PC-3 (cell line): ENCODE measurements at regions not wholly inside any gene's neighbourhood (a gene's known extent, or its start where the extent isn't known, plus 50 kb on each side); places are given as distances from the start of the nearest gene placed in this dataset.

Source experiments
- ATAC-seq: fragments of 200-7000 bp; cut with Tn5 transposase; 2 replicates; pipeline ENCODE4 v1.9.1; 2020; ENCODE audit warnings: mild to moderate bottlenecking, moderate library complexity
- BruUV-seq: library from RNA; stranded (reverse); fragments of 400-500 nt; replicated peaks from 2 replicates; lab custom pipeline; 2021; lab: Mats Ljungman, UMichigan
- CTCF ChIA-PET: fragments of 300-600 bp; sonication (Branson Sonifier 250); formaldehyde crosslinking; loops from one replicate; lab custom pipeline; 2022; ENCODE audit warnings: antibody characterized with exemption; lab: Charles Lee
- POLR2A ChIA-PET: fragments of 300-600 bp; sonication (Branson Sonifier 250); formaldehyde crosslinking; loops from one replicate; lab custom pipeline; 2022; ENCODE audit warnings: antibody characterized with exemption; ENCODE audit not compliant: unreplicated experiment; lab: Charles Lee
- DNase-seq: peaks from one replicate; pipeline ENCODE4 v3.0.0-alpha.2; 2015
- H2AFZ ChIP-seq: fragments of 300-600 bp; sonication (generic); 2 replicates; pipeline ENCODE4 v1.6.0; 2016; ENCODE audit warnings: antibody characterized with exemption, low read length
- H3F3A ChIP-seq: fragments of 300-600 bp; sonication (generic); one replicate; pipeline ENCODE4 v1.6.0; 2017; ENCODE audit warnings: antibody characterized with exemption, low read length, control low read depth, mild to moderate bottlenecking; ENCODE audit not compliant: unreplicated experiment
- H3K27ac ChIP-seq: fragments of 300-600 bp; sonication (generic); 2 replicates; pipeline ENCODE4 v1.5.1; 2016; ENCODE audit warnings: mild to moderate bottlenecking, low read length
- H3K27me3 ChIP-seq: fragments of 300-600 bp; sonication (generic); 2 replicates; pipeline ENCODE4 v1.6.1; 2016; ENCODE audit warnings: low read length, mixed read lengths
- H3K36me3 ChIP-seq: fragments of 300-600 bp; sonication (generic); 2 replicates; pipeline ENCODE4 v1.6.1; 2016; ENCODE audit warnings: low read depth, mixed run types, low read length, mixed read lengths
- H3K4me1 ChIP-seq: fragments of 300-600 bp; sonication (generic); 2 replicates; pipeline ENCODE4 v1.5.1; 2016; ENCODE audit warnings: low read length; ENCODE audit not compliant: insufficient read depth
- H3K4me2 ChIP-seq: fragments of 300-600 bp; sonication (generic); 2 replicates; pipeline ENCODE4 v1.6.0; 2016; ENCODE audit warnings: low read length
- H3K4me3 ChIP-seq: fragments of 300-600 bp; sonication (generic); 2 replicates; pipeline ENCODE4 v1.5.1; 2016; ENCODE audit warnings: mild to moderate bottlenecking, low read length, mixed read lengths
- H3K79me2 ChIP-seq: fragments of 300-600 bp; sonication (generic); 2 replicates; pipeline ENCODE4 v1.6.1; 2017; ENCODE audit warnings: low read length, mixed read lengths
- H3K9ac ChIP-seq: fragments of 300-600 bp; sonication (generic); 2 replicates; pipeline ENCODE4 v1.6.0; 2016; ENCODE audit warnings: mild to moderate bottlenecking, low read length
- H3K9me2 ChIP-seq: fragments of 300-600 bp; sonication (generic); replicated peaks from 2 replicates; pipeline ENCODE4 v1.6.1; 2016; ENCODE audit warnings: mixed run types, low read length, mixed read lengths
- H3K9me3 ChIP-seq: fragments of 300-600 bp; sonication (generic); 2 replicates; pipeline ENCODE4 v1.6.1; 2016; ENCODE audit warnings: low read length, mixed read lengths
- H4K20me1 ChIP-seq: fragments of 300-600 bp; sonication (generic); 2 replicates; pipeline ENCODE4 v1.6.1; 2016; ENCODE audit warnings: low read length, mixed read lengths
- CTCF ChIP-seq: fragments of 300-600 bp; sonication (generic); conservative IDR thresholded peaks from 2 replicates; pipeline ENCODE4 v1.5.1; 2017; ENCODE audit warnings: antibody characterized with exemption, low read depth, mild to moderate bottlenecking, low read length
- EZH2 ChIP-seq: fragments of 300-600 bp; sonication (generic); IDR thresholded peaks from one replicate; pipeline ENCODE4 v1.6.1; 2017; ENCODE audit warnings: antibody characterized with exemption, mild to moderate bottlenecking, low read length; ENCODE audit not compliant: unreplicated experiment
- EZH2phosphoT487 ChIP-seq: fragments of 300-600 bp; sonication (generic); IDR thresholded peaks from 2 replicates; pipeline ENCODE4 v1.6.1; 2018; ENCODE audit warnings: mild to moderate bottlenecking, antibody characterized with exemption, low read length, borderline replicate concordance
- intact Hi-C: fragments of 100-400 bp; cut with micrococcal nuclease; formaldehyde crosslinking; loops from 2 replicates; pipeline ENCODE4 v1.9.0; 2023

- Histone ChIP-seq H3K9ac (peak overlapping the region; percentile 80), H3K9me2 (no peaks in the 10 kb centered on the region), H3K4me2 (peak overlapping the region; percentile 57), H4K20me1 (no peaks in the 10 kb centered on the region), H3K79me2 (no peaks in the 10 kb centered on the region), H3K27me3 (no peaks in the 10 kb centered on the region), H3K4me1 (peaks cover 59% of the 10 kb centered on the region), H2AFZ (peak overlapping the region; percentile 11; the same call in 1 of the 2 replicates), H3K9me3 (no peaks in the 10 kb centered on the region), H3K27ac (peak overlapping the region; percentile 97), H3F3A (peaks cover 21% of the 10 kb centered on the region), H3K36me3 (no peaks in the 10 kb centered on the region), H3K4me3 (no peak overlapping the region)
- TF ChIP-seq EZH2phosphoT487 (no peak), EZH2 (no peak), CTCF (peak; percentile 31; the same call in 1 of the 2 replicates)
- ChIA-PET POLR2A (interaction anchor here (0.5 to 0.6 kb wide), 7 partner anchors 17 to 137 kb away, joined by 3 to 10 read pairs (median 5); no protein-coding TSS in a partner anchor), CTCF (interaction anchor here (0.6 to 1.2 kb wide), 7 partner anchors 16 to 182 kb away, joined by 3 to 5 read pairs (median 4); no protein-coding TSS in a partner anchor)
- DNase-seq, result peak; percentile 97
- intact Hi-C loops, result loop anchor here (1.0 to 2.0 kb wide), 5 partner anchors 42 to 183 kb away; no protein-coding TSS in a partner anchor
- BruUV-seq, result TSS peak; percentile 87
- peak; percentile 89 for ATAC-seq
Measured at GRCh38 chr14:50045039-50045711, 71.2 kb downstream of the VCPKMT start.

GRCh38 chr14:50045837-50046236, 70.5 kb downstream of the VCPKMT start:
- Histone ChIP-seq H4K20me1 (no peaks in the 10 kb centered on the region), H3K9me3 (no peaks in the 10 kb centered on the region), H3K4me3 (no peak overlapping the region), H3K27ac (peak overlapping the region; percentile 97), H3K9ac (peak overlapping the region; percentile 80), H3K36me3 (no peaks in the 10 kb centered on the region), H3K79me2 (no peaks in the 10 kb centered on the region), H3K4me2 (peak overlapping the region; percentile 57), H3K9me2 (no peaks in the 10 kb centered on the region), H2AFZ (0 out of 2 replicates have a peak overlapping the region, but pooled peaks have one; percentile 11), H3F3A (peaks cover 21% of the 10 kb centered on the region), H3K4me1 (peaks cover 52% of the 10 kb centered on the region), H3K27me3 (no peaks in the 10 kb centered on the region)
- CTCF ChIA-PET, result interaction anchor here (1.0 to 1.2 kb wide), 2 partner anchors 111 to 183 kb away, joined by 3 to 4 read pairs; no protein-coding TSS in a partner anchor
- intact Hi-C loops, result loop anchor here (1.0 to 2.0 kb wide), 5 partner anchors 43 to 184 kb away; no protein-coding TSS in a partner anchor
- POLR2A ChIA-PET, result interaction anchor here (0.6 kb wide), 1 partner anchor 138 kb away, joined by 5 read pairs; no protein-coding TSS in a partner anchor
- DNase-seq (no peak), ATAC-seq (no peak)
- no TSS peak for BruUV-seq
- no peak for TF ChIP-seq EZH2phosphoT487
- TF ChIP-seq EZH2, result no peak
- TF ChIP-seq CTCF, result no peak
